ENCODE measurements at regions not wholly inside any gene's neighbourhood (a gene's known extent, or its start where the extent isn't known, plus 50 kb on each side); places are given as distances from the start of the nearest gene placed in this dataset.

DNA sequence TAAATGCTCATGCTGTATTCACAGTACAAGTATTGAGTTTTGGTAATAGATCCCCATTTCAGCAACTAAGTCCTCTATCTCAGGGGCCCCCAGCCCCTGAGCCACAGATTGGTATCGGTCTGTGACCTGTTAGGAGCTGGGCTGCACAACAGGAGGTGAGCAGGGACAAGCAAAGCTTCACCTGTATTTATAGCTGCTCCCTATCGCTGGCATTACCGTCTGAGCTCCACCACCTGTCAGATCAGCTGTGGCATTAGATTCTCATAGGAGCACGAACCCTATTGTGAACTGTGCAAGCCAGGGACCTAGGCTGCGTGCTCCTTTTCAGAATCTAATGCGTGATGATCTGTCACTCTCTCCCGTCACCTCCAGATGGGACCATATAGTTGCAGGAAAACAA lies 262.8 kb upstream of the UBE2E2 start:
- TF ChIP-seq CTCF (IDR thresholded peaks at IDR 0.05) (no peak), POLR2AphosphoS5 (IDR thresholded peaks at IDR 0.05) (no peak)
